LNCaP clone FGC (cell line): ENCODE measurements at regions not wholly inside any gene's neighbourhood (a gene's known extent, or its start where the extent isn't known, plus 50 kb on each side); places are given as distances from the start of the nearest gene placed in this dataset.
A peak's percentile ranks its signal among the peaks of the same experiment; 100 is the strongest.

Experiments
- DNase-seq: peaks from one replicate; pipeline ENCODE4 v3.0.0-alpha.2; 2011; ENCODE audit warnings: low read depth
- H3K4me3 ChIP-seq: 2 replicates; pipeline ENCODE4 v1.5.1; 2011; ENCODE audit warnings: mild to moderate bottlenecking, low read depth, low read length, control low read depth
- TF ChIP-seq, protein P1 (sequence below): IDR thresholded peaks from 2 replicates; pipeline ENCODE4 v1.5.1; 2012; ENCODE audit warnings: mild to moderate bottlenecking; ENCODE audit not compliant: control insufficient read depth, insufficient read depth; ENCODE audit errors: extremely low read depth

DNA sequence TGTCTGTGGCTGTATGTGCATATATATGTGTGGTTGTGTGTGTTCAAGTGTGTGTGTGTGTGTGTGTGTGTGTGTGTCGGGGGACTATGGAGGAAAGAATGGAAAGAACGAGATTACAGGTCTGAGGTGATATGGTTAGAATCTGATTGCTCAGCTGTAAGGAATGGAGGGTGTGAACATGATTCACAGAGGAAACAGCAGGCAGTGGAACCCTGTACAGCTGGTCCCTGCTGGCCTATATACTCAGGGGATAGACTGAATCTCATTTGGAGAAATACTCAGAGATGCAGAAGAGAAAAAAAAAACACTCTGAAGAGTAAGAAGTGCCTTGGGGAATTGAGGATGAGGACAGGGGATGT lies 180.1 kb upstream of the ESRRG start:
- TF ChIP-seq, protein P1, sequence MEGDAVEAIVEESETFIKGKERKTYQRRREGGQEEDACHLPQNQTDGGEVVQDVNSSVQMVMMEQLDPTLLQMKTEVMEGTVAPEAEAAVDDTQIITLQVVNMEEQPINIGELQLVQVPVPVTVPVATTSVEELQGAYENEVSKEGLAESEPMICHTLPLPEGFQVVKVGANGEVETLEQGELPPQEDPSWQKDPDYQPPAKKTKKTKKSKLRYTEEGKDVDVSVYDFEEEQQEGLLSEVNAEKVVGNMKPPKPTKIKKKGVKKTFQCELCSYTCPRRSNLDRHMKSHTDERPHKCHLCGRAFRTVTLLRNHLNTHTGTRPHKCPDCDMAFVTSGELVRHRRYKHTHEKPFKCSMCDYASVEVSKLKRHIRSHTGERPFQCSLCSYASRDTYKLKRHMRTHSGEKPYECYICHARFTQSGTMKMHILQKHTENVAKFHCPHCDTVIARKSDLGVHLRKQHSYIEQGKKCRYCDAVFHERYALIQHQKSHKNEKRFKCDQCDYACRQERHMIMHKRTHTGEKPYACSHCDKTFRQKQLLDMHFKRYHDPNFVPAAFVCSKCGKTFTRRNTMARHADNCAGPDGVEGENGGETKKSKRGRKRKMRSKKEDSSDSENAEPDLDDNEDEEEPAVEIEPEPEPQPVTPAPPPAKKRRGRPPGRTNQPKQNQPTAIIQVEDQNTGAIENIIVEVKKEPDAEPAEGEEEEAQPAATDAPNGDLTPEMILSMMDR: no peak
- no peak for DNase-seq
- no peak overlapping the region for H3K4me3 ChIP-seq

DNA sequence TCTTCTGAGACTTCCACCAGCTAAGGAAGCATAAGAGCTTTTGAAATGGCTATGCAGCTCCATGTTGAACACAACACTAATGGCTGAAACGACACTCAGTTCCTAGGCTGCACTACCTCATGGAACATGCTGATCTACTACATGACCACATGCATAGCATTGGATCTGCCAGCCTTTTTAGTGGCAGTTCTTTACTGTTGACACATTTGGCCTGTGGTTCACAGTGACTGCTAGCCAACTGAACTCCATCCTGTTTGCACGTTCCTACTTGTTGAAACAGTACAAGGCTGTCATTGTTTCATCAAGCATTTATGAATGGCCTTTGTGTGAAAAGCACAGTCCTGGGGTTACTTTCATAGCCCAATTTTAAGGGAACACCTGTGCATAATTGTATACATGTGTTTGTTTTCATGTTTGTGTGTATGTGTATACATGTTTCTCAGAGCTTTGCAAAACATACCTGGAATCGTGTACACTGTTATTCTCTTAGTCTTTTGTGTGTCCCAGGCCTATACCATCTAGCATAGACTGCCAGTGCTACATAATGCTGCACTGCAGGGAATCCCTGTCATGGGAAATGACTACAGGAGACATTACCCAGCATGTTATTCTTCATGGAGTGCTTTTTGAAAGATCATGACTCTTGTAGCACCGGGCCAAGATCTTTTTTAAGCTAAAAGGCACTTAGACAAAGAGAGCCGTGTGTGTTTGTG lies 179.6 kb upstream of the ESRRG start:
- no peak overlapping the region for H3K4me3 ChIP-seq
- peak; percentile 99 for DNase-seq

DNA sequence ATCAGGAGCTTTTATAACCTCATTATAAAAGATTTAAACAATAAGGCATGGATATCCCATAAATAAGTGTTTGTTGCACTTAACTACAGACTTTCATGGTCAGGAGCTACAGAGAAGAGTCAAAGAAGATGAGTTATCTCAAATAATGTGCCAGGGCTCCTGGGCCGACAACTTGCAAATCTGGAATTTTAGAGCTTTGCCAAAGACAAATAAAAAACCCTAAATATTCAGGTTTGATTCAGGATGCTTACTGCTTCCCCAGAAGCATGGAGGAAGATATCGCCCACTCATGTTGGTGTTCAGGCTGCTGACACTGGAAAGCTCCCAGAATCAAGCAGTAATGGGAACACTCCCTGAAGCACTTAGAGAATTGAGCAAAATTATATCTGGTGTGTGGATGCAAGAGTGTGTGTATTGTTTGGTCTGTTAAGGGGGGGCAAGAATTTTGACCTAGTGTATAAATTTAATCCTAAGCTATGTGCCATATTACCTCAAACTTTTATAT lies 176.9 kb upstream of the ESRRG start:
- TF ChIP-seq, protein P1: no peak
- H3K4me3 ChIP-seq: no peak overlapping the region
- no peak for DNase-seq

More for the DNA sequence above, 179.6 kb upstream of the ESRRG start:
- TF ChIP-seq, protein P1: no peak

DNA sequence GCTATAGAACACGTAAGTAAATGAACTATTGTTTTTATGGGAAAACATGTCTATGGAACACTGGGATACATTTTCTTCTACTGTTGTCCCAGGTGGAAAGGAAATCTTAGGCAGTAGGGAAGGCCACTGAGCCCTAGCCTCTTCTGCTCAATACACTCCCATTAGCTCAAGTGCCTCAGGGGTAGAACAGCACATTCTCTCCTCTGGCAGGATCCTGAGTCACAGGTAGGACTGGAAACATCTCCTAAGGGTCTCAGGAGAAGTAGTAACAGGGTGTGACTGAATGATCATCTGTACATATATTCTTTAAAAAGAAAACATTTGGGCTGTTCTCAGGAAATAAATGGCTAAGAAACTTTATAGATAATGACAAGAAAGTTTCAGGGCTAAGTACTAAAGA lies 175.6 kb upstream of the ESRRG start:
- DNase-seq: no peak
- no peak overlapping the region for H3K4me3 ChIP-seq
- TF ChIP-seq, protein P1: no peak

DNA sequence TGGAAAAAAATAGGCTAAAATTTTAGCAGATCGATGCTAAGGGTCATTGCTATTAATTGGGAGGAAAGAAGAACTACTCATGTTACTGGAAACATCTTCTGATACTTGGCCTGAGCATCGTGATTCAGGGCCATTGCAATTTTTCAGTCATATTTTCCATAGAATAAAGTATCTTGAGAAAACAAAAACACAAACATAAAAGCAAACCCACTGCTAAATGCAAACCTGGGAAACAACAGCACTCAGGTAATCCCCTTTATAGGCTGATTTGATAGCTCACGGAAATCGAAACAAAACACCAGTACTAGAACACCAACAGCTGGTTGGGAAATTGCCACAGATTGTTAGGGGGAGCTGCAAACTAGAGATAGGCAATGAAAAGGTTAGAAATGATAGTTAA lies 172.9 kb upstream of the ESRRG start:
- DNase-seq: no peak
- TF ChIP-seq, protein P1: no peak
- H3K4me3 ChIP-seq: no peak overlapping the region

DNA sequence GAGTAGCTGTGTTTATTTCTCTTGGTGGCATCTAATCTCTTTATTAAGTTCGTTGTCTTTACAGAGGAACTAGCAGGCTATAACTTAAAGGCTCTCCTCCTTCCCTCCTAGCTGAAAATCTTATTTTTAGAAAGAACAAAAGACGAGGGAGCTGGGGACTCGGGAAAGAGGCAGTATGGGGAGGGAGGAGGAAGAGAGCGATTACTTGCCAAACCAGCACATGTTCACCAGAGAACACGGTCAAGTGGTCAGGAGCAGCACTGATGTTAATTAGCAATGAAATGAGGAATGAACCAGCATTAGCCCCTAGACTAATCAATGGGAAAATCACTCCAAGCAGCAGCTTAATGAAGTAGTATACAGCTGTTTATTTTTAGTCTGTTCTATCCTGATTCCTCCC lies 171.3 kb upstream of the ESRRG start:
- no peak overlapping the region for H3K4me3 ChIP-seq
- TF ChIP-seq, protein P1: no peak
- no peak for DNase-seq
